ENCODE measurements at regions not wholly inside any gene's neighbourhood (a gene's known extent, or its start where the extent isn't known, plus 50 kb on each side); places are given as distances from the start of the nearest gene placed in this dataset.

DNA sequence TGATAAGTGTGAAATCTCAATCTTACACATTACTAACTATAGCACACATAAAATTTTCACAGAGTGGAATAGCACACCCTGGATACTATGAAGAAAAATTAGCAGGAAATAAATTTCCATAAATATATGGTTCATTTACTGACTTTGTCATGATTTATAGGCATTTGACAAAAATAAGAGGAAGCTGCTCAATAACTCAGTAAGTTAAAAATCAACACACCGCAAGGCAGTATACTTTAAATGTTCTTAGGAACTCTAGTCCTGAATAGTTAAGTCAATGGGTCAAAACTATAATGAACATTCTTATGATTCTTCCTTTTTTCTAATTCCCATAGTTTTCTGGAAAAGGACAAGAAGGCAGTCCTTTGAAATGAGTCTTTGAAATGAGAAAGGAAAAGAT, 1557.8 kb upstream of the RAG2 start:
- TF ChIP-seq, protein P1, sequence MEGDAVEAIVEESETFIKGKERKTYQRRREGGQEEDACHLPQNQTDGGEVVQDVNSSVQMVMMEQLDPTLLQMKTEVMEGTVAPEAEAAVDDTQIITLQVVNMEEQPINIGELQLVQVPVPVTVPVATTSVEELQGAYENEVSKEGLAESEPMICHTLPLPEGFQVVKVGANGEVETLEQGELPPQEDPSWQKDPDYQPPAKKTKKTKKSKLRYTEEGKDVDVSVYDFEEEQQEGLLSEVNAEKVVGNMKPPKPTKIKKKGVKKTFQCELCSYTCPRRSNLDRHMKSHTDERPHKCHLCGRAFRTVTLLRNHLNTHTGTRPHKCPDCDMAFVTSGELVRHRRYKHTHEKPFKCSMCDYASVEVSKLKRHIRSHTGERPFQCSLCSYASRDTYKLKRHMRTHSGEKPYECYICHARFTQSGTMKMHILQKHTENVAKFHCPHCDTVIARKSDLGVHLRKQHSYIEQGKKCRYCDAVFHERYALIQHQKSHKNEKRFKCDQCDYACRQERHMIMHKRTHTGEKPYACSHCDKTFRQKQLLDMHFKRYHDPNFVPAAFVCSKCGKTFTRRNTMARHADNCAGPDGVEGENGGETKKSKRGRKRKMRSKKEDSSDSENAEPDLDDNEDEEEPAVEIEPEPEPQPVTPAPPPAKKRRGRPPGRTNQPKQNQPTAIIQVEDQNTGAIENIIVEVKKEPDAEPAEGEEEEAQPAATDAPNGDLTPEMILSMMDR (IDR thresholded peaks at IDR 0.05; ENCODE audit: insufficient read depth, low read length), result no peak
- TF ChIP-seq POLR2AphosphoS5 (IDR thresholded peaks at IDR 0.05; ENCODE audit: low read depth) (no peak), GABPA (IDR thresholded peaks at IDR 0.05; ENCODE audit: low read depth) (no peak)

All from HL-60 (cell line).